Neutrophil (primary cell): ENCODE measurements at regions not wholly inside any gene's neighbourhood (a gene's known extent, or its start where the extent isn't known, plus 50 kb on each side); places are given as distances from the start of the nearest gene placed in this dataset.

Source experiments
- H3K27ac ChIP-seq: fragments of 200-600 bp; sonication (generic); 2 replicates; pipeline ENCODE4 v1.5.1; 2016; ENCODE audit warnings: mild to moderate bottlenecking, moderate library complexity
- H3K27me3 ChIP-seq: fragments of 200-600 bp; sonication (generic); 2 replicates; pipeline ENCODE4 v1.6.0; 2016; ENCODE audit warnings: mild to moderate bottlenecking
- H3K36me3 ChIP-seq: fragments of 200-600 bp; sonication (generic); 2 replicates; pipeline ENCODE4 v1.5.1; 2017
- H3K4me1 ChIP-seq, 2 experiments: fragments of 200-600 bp in 1 of 2; sonication (generic) in 1 of 2; 1 replicate in 1 of 2; 2 replicates in 1 of 2; pipeline versions ENCODE4 v1.5.1 to v1.6.1; 2013 to 2016; ENCODE audit warnings: low read depth in 1 of 2, low read length in 1 of 2, mild to moderate bottlenecking in 1 of 2, moderate library complexity in 1 of 2; ENCODE audit not compliant: control insufficient read depth in 1 of 2, insufficient read depth in 1 of 2
- H3K4me3 ChIP-seq, 2 experiments: fragments of 200-600 bp in 1 of 2; sonication (generic) in 1 of 2; 1 replicate in 1 of 2; 2 replicates in 1 of 2; pipeline ENCODE4 v1.5.1; 2013 to 2016; ENCODE audit warnings: low read depth in 1 of 2, low read length in 1 of 2, mild to moderate bottlenecking in 1 of 2, moderate library complexity in 1 of 2
- H3K9me3 ChIP-seq: fragments of 200-600 bp; sonication (generic); 2 replicates; pipeline ENCODE4 v1.5.1; 2016
- CTCF ChIP-seq: fragments of 200-600 bp; sonication (generic); IDR thresholded peaks from 2 replicates; pipeline ENCODE4 v1.5.1; 2016; ENCODE audit warnings: antibody characterized with exemption

GRCh38 chr21:28489821-28490350 is 502.8 kb downstream of the LTN1 start:
- no peak overlapping the region for H3K27ac ChIP-seq
- H3K36me3 ChIP-seq, result no peaks in the 10 kb centered on the region
- H3K4me3 ChIP-seq, result no peak overlapping the region
- H3K4me1 ChIP-seq, result no peaks in the 10 kb centered on the region
- H3K27me3 ChIP-seq, result no peaks in the 10 kb centered on the region
- no peaks in the 10 kb centered on the region for H3K9me3 ChIP-seq
- no peak for TF ChIP-seq CTCF

- H3K4me1 ChIP-seq, result no peaks in the 10 kb centered on the region
- no peaks in the 10 kb centered on the region for H3K36me3 ChIP-seq
- no peaks in the 10 kb centered on the region for H3K9me3 ChIP-seq
- H3K4me3 ChIP-seq, result no peak overlapping the region
- TF ChIP-seq CTCF, result no peak
- H3K27me3 ChIP-seq, result no peaks in the 10 kb centered on the region
- no peak overlapping the region for H3K27ac ChIP-seq
These were observed 503.5 kb downstream of the LTN1 start for GRCh38 chr21:28489162-28489561.

- Histone ChIP-seq H3K4me3 (no peak overlapping the region), H3K27me3 (no peaks in the 10 kb centered on the region), H3K27ac (no peak overlapping the region), H3K36me3 (no peaks in the 10 kb centered on the region), H3K4me1 (no peaks in the 10 kb centered on the region), H3K9me3 (no peaks in the 10 kb centered on the region)
- no peak for TF ChIP-seq CTCF
These were observed 505.1 kb downstream of the LTN1 start for GRCh38 chr21:28487455-28488070.

GRCh38 chr21:28485301-28486022 is 507.2 kb downstream of the LTN1 start:
- no peak overlapping the region for H3K27ac ChIP-seq
- no peak for TF ChIP-seq CTCF
- no peak overlapping the region for H3K4me3 ChIP-seq
- no peaks in the 10 kb centered on the region for H3K36me3 ChIP-seq
- no peaks in the 10 kb centered on the region for H3K4me1 ChIP-seq
- no peaks in the 10 kb centered on the region for H3K27me3 ChIP-seq
- no peaks in the 10 kb centered on the region for H3K9me3 ChIP-seq

GRCh38 chr21:28483301-28484035 is 509.2 kb downstream of the LTN1 start:
- Histone ChIP-seq H3K4me3 (no peak overlapping the region), H3K9me3 (no peaks in the 10 kb centered on the region), H3K4me1 (no peaks in the 10 kb centered on the region), H3K27me3 (no peaks in the 10 kb centered on the region), H3K36me3 (no peaks in the 10 kb centered on the region), H3K27ac (no peak overlapping the region)
- no peak for TF ChIP-seq CTCF
